GM18520 (cell line): ENCODE measurements at regions not wholly inside any gene's neighbourhood (a gene's known extent, or its start where the extent isn't known, plus 50 kb on each side); places are given as distances from the start of the nearest gene placed in this dataset.
"Not testable (repeated sequence)": the region's sequence is repeated elsewhere in the genome, so short reads cannot be mapped to it uniquely, and the experiment has no call there.

Source experiments
- ATAC-seq: cut with Tn5 transposase; IDR thresholded peaks from one replicate; pipeline ENCODE4 v1.9.1; 2021; ENCODE audit not compliant: unreplicated experiment

DNA sequence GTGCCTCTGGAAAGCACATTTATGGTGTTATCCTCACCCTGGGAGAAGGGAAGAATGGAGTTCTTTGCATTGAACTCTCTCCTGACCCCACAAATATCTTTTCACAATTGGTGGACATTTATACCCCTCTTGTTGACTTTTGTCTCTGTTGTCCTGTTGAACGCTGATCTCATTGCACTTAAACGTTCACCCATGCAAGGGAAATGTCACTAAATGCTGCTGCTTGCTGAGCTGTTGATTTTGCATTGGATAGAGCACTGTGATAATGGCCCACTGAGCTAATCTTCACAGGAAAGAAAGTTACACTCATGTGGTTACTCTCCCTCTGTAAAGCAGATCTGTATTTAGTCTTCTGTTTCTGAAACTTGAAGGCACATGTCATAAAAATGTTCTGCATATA is 133.4 kb downstream of the FZD1 start:
- no peak for ATAC-seq

DNA sequence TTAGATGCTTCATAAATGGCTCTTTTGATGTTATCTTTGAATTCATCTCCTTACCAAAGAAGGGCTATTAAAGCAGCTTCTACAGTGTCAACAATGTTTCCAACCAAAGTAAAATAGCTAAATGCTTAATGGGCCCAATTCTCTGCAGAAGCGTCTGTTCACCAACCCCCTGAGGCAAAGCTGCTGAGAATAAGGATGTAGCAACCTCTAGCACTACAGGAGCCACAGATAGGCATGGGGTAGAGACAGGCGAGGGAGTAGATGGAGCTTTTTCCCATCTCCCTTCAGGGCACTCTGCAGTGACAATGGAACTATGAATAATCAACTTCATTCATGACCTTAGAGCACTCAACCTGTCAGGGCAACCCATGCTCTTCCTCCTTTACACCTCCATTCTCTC is 134.1 kb downstream of the FZD1 start:
- ATAC-seq, result no peak

DNA sequence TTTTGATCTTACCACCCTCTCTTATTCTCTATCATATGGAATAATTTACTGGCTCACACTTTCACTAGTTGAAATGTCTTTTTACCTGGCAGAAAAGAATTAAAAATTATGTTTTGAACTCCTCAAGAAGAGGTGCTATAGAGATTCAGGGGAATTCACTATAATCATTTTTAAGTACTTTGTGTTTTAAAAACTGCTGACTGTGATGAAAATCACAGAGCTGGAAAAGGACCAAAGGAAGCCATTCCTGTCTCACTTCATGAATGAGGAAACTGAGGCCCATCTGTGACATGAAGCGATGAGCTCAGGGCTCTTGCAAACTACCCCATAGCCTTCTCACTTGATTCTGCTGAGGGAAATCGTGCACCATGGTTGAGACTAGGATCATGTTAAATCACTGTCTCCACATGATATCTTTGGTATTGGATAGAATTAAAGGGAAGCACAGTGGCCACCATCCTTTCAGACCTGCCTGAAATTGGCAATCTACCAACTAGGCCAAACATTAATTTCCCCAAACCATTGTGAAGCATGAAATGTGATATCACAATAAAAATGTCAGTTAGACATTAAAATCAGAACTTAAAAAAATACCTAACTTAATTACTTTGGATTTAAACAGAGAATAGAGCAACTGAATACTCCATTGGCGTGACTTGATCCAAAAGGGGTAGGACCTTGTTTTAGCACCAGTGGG is 141.0 kb downstream of the FZD1 start:
- ATAC-seq, result no peak

DNA sequence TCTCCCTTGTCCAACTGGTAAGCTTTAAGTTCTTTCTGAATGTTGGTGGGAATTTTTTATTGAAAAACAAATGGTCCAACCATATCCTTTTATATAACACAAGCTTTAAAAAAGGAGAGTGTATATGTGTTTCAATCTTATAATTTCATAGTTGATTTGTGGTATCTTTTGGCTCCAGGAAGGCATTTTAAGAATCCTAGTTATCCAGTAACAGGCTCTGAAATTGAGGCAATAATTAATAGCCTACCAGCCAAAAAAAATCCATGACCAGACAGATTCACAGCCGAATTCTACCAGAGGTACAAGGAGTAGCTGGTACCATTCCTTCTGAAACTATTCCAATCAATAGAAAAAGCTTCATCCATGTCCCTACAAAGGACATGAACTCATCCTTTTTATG is 141.6 kb downstream of the FZD1 start:
- ATAC-seq, result not testable (repeated sequence)

DNA sequence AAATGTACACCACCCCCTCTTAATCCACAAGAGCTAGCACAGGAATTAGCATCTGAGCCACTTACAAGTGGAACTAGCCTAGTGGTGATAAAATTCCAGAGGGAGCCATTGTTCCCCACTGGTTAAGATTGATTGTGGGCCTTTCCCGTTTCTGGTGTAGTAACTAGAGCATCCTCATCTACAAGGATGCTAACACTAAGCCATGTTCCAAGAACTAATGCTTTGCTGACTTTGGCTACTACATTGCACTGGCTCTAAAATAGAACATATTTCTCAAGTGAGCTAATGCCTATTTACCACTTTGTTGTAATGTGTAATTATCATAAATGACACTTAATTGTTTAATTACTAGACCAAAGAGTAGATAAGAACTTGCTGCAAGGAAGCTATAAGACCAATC is 143.7 kb downstream of the FZD1 start:
- ATAC-seq, result no peak

DNA sequence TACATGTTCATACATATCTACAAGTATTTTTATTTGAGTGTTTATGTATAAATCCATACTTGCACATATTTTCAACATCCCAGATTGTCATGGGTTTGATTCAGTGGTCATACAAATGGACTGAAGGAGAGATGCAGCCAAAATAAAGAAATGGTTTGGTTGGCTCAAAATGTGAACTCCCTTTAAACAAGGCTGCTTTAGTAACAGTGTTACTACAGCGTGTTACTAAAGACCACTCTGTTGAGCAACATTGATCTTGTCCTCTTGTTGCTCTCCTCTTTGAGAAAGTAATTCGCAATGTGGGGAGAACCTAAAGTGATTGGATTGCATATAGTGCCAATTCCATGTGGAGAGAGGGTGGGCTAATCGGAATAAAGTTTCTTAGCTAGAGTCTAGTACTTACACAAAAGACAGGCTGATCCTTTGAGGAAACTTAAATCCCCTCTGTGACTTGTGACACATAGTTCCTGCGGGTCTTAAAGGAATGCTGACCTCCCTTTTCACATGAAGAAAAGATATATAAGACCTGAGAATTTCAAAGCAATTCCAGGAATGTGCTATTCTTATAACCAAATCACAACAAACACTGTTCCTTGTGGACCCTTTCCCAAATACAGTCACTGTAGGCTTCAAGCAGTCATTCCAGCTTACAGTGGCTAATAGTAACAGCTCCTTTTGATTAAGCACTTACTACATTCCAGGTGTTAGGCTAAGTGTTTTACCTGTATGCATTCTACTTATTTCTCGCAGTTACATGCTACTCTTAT is 144.3 kb downstream of the FZD1 start:
- ATAC-seq, result no peak

DNA sequence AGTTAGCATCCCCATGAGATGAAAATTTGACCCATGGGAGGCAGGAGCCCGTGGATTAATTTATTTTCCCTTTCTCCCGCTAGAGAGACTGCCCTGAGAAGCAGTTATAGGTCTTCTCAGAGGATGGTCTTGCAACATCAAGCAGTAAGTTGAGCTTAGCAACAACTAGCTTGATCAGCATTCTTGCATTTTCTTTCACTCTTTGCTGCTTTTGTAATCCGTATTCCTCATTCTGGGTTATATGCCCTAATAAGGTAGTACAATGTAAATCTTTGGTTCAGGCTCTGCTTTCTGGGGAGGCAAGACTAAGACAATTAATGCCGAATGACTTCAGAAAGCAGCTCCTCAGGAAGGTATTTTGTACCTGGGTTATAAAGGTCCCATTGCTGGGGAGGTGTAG is 146.8 kb downstream of the FZD1 start:
- no peak for ATAC-seq

DNA sequence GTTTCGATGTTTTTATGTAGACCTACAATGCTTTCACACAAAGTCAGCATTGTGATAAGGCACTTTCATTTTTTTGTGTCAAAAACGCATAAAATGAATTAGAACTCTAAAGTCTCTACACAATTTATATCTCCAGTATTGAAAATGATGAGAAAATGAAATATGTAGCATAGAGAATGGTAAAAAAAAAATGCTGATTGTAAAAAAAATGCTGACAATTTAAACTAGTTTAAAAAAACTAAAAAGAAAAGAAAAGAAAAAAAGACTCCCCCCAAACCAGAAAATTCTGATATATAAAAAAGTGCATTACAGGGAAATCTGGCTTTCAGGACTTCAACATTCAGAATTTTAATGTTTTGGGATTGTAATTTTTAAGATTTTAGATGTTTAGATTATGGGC is 148.1 kb downstream of the FZD1 start:
- ATAC-seq, result no peak

DNA sequence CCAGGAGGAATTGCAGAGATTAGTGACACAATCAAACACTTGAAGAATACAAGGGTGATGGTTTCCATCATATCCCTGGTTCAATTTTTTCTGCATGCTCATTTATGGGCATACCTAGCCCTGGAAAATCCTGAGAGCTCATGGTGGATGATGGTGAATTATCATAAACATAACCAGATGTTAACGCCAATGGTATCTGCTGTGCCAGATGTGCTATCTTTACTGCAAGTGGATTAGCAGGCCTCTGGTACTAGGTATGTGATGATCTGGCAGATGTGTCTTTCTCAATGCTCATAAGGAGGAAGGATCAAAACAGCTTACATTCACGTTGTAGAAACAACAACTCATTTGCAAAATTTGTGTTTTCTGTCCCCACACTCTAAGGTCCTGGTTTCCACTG is 150.5 kb downstream of the FZD1 start:
- ATAC-seq, result no peak

DNA sequence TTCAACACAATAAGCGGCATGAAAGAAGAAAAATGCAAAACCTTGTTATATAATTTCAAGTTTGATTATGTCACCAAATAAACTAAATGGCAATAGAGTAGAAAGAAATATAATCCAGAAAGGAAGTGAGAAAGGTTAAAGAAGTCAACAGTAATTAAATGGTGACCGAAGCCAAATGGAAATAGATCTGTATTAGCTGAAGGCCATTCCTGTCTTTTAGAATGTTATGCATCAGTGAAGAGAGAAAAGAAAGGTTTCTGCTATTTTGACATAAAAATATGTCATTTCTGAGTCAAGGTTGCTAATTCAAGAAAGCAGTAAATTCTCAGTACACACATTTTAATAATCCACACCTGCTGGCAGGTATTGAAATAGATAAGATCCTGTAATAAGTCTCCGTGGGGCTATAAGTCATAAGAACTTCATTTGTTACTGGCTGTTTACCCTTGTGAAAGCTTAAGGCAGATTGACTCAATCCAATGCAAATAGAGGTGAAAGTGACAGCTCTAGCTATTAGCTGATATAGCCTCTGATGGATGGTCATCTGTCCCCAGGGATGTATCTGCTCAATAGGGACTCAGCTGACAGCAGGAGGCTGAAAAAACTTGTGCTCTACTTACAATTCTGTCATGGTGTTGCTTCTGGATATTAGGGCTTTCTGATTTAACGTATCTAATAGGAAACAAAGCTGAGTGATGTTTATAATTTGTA is 152.1 kb downstream of the FZD1 start:
- no peak for ATAC-seq

DNA sequence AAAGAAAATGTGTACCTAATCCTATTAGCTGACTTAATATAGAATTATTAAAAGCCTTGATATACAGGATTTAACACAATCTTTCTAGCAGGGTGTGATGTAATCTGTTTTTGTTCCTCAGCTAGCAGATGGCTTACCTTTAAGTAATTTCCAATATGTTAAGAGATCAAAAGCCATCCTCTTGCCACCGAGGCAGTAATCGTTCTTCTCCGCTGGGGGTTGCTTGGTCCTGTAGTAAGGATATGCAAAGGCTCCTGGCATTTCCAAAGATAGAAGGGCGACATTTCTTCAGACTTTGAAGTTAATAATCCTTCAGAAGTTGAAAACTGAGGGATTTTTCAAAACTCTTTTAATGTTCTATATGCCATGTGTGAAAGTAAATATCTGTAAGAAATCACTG is 156.4 kb downstream of the FZD1 start:
- ATAC-seq, result no peak

DNA sequence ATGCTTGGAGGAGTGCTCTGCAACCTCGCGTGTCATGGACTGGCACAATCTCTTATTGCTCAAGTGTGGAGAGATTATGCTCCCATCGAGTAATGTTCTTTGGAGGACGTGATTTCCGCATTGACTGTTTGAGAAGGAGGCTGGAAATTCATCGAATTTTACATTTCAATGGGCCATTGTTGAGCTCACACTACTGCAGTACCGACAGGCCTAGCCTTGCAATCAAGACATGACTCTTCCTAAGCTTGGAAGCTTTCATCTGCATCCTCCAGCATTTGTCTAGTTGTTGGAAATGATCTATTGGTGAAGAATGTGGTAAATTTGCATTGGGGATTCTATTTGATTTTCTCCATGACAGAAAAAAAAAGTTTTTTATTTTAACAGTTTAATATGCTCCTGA is 156.8 kb downstream of the FZD1 start:
- ATAC-seq, result no peak

DNA sequence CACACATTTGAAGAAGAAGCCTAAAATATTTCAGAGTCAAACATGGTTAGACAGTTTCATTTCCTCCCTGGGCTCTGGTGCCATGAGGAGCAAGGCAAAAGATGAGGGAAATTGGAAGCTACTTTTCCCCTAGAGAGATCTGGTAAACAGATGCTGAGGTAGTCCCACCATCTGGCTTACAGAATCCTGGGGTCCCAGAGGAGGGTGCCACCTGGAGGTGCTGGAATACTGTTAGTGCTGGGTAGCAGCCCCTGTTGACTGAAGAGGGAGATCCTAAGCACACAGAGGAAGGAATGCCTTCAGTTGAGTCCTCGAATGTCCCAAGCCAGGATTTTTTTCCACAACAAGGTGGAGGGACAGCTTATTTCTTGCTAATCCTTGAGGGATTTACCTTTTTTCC is 160.1 kb downstream of the FZD1 start:
- no peak for ATAC-seq

DNA sequence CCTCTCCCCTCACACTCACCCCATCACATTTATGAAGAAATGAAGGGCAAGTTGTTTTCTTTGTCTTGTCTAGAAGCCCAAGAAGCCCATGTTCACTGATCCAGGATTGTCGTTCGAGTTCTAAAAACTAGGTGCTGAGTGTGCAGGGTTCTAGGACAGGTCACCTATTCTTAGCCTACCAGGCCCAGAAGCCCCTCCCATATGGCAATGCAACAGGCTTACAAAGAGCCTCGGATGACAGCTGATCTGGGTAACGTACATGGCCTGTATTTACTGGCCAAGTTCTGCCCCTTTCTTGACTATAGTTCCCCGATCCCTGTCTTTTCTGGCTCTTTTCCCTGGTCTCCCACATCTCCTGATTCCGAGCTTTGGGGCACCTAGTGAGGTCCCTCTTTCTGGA is 160.9 kb downstream of the FZD1 start:
- no peak for ATAC-seq

DNA sequence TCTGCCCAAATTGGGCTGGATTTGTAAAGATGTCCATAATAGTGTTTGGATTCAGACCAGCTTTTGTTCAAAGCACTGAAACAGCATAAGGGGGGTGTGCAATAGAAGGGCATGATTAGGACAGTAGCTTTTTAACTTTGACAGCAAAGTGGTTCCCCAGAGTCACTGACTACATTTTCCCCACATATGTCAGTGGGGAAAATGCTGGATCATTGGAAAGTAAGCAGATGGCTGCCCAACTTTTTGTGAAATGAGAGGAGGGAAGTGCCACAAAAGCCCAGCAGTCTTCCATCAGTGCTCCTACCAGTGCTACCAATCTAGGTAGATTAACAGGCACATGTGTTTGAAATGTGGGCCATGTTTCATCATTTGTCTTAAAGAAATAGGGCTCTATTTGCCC is 162.8 kb downstream of the FZD1 start:
- no peak for ATAC-seq

DNA sequence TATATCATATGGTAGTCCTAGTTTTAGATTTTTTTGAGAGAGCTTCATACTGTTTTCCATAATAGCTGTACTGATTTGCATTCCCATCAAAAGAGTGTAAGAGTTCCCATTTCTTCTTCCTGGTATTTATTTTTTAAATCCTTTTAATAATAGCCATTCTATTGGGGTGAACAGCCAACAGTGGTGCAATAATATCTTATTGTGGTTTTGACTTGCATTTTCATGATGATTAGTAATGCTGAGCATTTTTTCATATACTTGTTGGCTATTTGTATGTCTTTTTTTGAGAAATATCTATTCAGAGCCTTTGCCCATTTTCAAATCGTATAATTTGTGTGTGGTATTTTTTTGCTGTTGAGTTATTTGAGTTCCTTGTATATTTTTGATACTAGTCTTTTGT is 167.4 kb downstream of the FZD1 start:
- no peak for ATAC-seq

DNA sequence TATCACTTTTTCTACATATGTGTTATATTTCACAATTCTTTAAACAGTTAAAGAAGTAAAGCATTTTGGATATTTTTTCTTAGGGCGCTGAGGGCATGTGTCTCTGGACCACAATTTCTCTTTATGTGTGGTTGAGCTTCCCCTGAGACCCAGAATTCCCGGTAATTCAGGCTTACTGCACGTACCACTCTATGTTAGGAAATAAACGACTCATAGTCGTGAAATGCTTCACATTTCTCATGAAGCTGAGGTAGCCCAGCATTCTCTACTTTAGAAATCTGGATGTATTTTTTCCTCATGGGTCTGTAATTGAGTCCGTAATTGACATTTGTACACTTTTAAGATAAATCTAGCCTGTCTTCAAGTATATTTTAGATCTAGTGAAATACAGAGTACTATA is 170.6 kb downstream of the FZD1 start:
- ATAC-seq, result no peak

DNA sequence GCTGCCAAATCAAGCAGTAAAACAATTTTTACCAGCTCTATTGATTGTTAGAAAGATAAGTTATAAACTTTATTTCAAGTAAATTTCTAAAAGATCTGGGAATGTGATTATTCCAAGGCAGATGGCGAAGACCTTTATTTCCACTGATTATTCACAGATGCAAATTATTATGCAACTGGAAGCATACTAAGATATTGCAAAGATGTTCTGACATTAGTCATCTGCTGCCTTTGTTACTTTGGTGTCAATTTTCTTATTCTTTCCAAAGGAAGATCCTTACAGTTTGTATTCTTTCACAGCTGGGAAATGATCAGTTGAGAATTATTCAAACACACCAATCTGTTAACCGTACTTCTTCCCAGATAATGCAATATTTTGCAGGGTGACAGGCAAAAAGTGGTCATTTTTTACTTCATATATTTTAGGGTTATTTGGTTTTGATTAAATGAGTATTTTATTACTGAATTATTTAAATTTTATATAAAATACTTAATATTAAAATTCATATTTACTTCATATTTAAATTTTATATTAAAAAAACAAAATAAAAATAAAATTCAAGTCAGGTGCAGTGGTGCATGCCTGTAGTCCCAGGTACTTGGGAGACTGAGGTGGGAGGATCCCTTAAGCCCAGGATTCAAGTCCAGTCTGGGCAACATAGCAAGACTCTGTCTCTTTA is 171.3 kb downstream of the FZD1 start:
- no peak for ATAC-seq

DNA sequence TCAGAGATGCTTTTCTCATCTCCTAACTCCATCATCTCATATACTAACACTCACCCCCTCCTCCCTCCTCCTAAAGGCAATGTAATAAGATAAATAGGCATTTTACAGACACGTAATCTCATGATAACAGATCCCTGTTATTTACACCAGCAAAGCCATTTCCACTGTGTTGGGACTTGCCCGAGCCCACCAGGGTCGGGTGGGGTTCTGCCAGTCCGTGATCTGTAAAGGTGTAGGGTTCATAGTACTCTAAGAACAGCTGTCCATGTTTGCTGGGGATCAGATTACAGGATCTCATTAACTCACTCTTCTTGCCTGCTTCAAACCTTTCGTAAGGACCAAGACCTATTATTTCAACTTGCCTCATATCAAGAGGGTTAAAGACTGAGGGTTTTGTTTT is 172.4 kb downstream of the FZD1 start:
- no peak for ATAC-seq

DNA sequence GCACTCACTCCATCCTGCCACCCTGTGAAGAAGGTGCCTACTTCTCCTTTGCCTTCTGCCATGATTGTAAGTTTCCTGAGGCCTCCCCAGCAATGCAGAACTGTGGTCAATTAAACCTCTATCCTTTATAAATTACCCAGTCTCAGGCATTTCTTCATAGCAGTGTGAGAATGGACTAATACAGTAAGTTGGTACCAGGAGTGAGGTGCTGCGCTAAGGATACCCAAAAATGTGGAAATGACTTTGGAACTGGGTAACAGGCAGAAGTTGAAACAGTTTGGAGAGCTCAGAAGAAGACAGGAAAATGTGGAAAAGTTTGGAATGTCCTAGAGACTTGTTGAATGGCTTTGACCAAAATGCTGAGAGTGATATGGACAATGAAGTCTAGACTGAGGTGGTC is 176.0 kb downstream of the FZD1 start:
- ATAC-seq, result not testable (repeated sequence)

DNA sequence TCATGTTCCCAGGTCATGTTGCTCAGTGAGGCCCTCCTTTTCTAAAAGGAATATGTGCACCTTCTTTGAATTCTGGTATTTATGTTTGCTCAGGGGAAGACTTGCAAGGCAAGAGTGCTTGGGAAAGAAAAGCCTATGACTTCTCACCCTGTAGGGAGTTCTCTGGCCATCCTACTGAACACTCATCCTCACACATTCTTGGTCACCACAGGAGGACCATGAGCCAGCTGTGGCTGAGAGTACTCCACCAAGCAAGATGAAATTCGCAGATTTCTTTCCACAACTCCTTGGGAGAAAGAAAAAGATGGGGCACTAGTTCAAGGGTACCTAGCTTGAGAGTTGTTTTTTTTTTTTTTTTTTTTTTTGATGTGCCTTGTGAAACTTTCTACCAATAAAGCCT is 179.6 kb downstream of the FZD1 start:
- ATAC-seq, result no peak

DNA sequence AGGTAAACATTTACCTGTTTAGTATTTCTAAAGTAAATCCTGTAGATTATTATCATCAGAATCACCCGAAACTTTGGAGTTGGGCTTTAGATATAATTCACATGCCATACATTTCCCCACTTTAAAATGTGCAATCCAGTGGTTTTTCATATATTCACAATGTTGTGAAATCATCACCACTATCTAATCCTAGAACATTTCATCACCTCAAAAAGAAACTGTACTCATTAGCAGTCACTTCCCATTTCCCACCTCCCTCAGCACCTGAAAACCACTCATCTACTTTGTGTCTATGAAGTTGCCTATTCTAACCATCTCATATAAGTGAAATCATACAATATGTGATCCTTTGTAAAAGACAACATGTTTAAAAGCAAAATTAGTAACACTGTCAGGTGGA is 182.6 kb downstream of the FZD1 start:
- no peak for ATAC-seq
